Astrocyte of the spinal cord (primary cell): ENCODE measurements at regions not wholly inside any gene's neighbourhood (a gene's known extent, or its start where the extent isn't known, plus 50 kb on each side); places are given as distances from the start of the nearest gene placed in this dataset.

ENCODE experiments used
- DNase-seq: peaks from one replicate; pipeline ENCODE4 v3.0.0; 2011; ENCODE audit warnings: low read depth, low spot score
- H3K4me3 ChIP-seq: 2 replicates; pipeline ENCODE4 v1.5.1; 2011; ENCODE audit warnings: low read depth, mild to moderate bottlenecking, low read length, moderate library complexity
- in situ Hi-C: cut with HindIII; loops from 2 replicates; pipeline ENCODE4 v1.10.0; 2017; ENCODE audit warnings: low sequenced_read_pairs
- TF ChIP-seq, protein P1 (sequence below): IDR thresholded peaks from 2 replicates; pipeline ENCODE4 v1.5.1; 2012; ENCODE audit warnings: low read depth, mild to moderate bottlenecking, low read length, inconsistent platforms

DNA sequence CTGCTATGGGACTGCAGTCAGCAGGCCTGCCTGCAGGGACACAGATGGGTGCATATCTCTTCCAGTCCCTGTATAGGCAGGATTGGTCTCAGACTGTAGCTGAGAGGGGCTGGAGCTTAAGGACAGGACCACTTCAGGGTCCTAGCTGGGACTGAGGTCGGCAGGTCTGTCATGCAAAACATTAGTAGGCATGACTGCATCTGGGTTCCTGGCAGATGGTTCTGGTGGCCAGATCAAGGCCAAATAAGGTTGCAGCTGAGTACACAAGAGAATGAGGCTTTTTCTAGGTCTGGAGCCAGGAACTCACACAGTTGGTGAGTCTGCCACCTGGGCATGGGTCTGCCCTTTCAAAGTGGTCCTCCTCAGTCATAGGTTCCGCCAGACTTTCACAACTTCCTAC, 155.8 kb downstream of the TPH2 start:
- in situ Hi-C loops, result no loop called here
- no peak for DNase-seq
- TF ChIP-seq, protein P1, sequence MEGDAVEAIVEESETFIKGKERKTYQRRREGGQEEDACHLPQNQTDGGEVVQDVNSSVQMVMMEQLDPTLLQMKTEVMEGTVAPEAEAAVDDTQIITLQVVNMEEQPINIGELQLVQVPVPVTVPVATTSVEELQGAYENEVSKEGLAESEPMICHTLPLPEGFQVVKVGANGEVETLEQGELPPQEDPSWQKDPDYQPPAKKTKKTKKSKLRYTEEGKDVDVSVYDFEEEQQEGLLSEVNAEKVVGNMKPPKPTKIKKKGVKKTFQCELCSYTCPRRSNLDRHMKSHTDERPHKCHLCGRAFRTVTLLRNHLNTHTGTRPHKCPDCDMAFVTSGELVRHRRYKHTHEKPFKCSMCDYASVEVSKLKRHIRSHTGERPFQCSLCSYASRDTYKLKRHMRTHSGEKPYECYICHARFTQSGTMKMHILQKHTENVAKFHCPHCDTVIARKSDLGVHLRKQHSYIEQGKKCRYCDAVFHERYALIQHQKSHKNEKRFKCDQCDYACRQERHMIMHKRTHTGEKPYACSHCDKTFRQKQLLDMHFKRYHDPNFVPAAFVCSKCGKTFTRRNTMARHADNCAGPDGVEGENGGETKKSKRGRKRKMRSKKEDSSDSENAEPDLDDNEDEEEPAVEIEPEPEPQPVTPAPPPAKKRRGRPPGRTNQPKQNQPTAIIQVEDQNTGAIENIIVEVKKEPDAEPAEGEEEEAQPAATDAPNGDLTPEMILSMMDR, result no peak
- H3K4me3 ChIP-seq, result no peak overlapping the region

DNA sequence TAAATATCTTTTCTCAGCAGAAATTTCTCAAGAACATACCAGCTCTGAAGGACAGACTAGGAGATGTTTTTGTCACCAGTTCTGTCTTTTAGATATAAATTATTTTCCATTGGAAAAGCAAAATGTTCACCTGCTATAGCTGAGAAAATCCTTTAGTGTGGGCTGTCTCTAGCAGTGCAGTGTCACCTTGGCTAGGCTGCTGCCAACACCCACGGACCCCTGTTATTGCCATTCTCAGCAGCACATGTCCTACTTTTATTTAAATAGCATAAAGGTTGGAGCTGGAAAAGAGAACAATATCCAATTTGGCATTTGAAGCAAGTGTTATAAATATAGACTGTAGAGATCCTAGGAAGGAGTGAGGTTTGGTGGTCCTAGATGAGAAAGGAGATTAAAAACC, 156.4 kb downstream of the TPH2 start:
- TF ChIP-seq, protein P1, result no peak
- in situ Hi-C loops, result no loop called here
- no peak overlapping the region for H3K4me3 ChIP-seq
- no peak for DNase-seq

DNA sequence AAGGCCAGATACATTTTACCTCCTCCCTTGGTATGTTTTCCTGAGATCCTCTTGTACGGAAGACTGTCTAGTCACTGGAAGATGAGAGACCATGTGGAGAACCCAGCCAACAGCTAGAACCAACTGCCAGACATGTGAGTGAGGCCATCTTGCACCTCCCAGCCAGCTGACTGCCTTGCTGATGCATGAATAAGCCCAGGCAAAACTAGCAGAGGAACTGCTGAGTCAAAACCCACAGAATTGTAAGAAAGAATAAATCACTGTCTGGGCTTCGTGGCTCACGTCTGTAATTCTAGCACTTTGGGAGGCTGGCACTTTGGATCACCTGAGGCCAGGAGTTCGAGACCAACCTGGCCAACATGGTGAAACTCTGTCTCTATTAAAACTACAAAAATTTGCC, 160.0 kb downstream of the TPH2 start:
- in situ Hi-C loops, result no loop called here
- TF ChIP-seq, protein P1, result no peak
- no peak for DNase-seq
- no peak overlapping the region for H3K4me3 ChIP-seq

DNA sequence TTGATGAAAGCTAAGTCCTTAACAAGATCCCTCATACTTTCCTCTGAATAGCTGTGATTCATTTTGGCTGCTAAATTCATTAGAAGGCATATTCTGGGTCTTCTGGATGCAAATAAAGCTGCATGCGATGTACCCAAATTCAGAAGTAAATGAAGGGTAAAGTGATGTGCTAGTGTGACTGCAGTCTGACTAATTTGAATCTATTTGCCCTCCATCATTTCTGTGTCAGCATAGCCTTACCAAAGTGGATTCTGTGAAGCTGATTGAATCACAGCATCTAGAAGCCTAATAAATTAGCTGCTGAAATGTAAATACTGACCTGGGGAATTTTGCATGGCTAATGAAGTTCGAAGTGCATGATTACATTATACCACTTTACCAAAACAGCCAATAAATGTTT, 162.2 kb downstream of the TPH2 start:
- DNase-seq, result no peak
- no peak overlapping the region for H3K4me3 ChIP-seq
- in situ Hi-C loops, result no loop called here
- TF ChIP-seq, protein P1, result no peak

DNA sequence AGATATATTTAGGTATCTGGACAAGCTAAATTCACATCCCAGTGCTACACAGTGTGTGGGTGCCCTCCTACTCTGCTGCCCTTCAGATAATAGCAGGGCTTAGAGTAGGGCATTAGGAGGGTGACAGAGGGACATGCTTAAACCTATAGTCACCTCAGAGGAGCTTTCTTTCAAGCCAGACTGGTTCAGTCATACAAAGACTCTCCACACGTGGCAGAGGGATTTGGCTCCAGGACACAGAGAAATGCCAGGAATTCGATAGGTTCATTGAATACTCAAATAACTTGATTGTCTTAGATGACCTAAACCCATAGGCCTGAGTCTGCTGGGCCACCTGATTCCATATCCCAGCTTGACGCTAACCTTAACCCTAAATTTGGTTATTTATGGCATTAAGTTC, 163.5 kb downstream of the TPH2 start:
- no peak for DNase-seq
- no peak overlapping the region for H3K4me3 ChIP-seq
- in situ Hi-C loops, result no loop called here
- TF ChIP-seq, protein P1, result no peak

DNA sequence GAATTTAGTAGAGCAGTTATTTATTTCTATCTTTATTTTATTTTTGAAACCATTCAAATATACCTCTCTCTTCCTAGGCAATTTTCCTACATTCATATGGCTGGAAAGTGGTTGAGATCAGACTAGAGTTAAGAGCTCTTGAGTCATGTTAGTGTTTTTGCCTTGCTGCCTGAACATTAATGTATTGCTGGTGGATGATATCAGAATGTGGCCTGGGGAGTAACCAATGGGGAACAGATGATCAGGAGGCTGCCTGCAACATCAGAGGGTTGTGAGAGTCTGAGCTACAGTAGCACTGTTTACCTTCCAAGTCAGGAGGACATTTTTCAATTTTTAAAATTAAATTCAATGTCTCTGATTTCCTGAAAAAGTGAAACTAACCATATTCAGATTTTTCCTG, 166.3 kb upstream of the TRHDE start:
- in situ Hi-C loops, result no loop called here
- TF ChIP-seq, protein P1, result no peak
- no peak for DNase-seq
- H3K4me3 ChIP-seq, result no peak overlapping the region
